GM23338 (cell line): ENCODE measurements at regions not wholly inside any gene's neighbourhood (a gene's known extent, or its start where the extent isn't known, plus 50 kb on each side); places are given as distances from the start of the nearest gene placed in this dataset.

Source experiments
- ATAC-seq: fragments of 200-7000 bp; cut with Tn5 transposase; 3 replicates; pipeline ENCODE4 v1.9.1; 2020
- DNase-seq: peaks from one replicate; pipeline ENCODE4 v3.0.0-alpha.2; 2015; ENCODE audit warnings: low spot score
- H2AFZ ChIP-seq: fragments of 200-600 bp; sonication (generic); 2 replicates; pipeline ENCODE4 v1.8.0; 2016; ENCODE audit warnings: antibody characterized with exemption, mild to moderate bottlenecking, moderate library complexity
- H3F3A ChIP-seq: fragments of 200-600 bp; sonication (generic); replicated peaks from 2 replicates; pipeline ENCODE4 v1.8.0; 2017; ENCODE audit warnings: antibody characterized with exemption, mixed run types, low read depth
- H3K27ac ChIP-seq: fragments of 200-600 bp; sonication (generic); 2 replicates; pipeline ENCODE4 v1.6.1; 2016; ENCODE audit warnings: low read depth
- H3K27me3 ChIP-seq: fragments of 200-600 bp; sonication (generic); 2 replicates; pipeline ENCODE4 v1.8.0; 2016; ENCODE audit warnings: mild to moderate bottlenecking, mixed run types, moderate library complexity; ENCODE audit not compliant: insufficient read depth
- H3K36me3 ChIP-seq: fragments of 200-600 bp; sonication (generic); 2 replicates; pipeline ENCODE4 v1.8.0; 2016; ENCODE audit warnings: mild to moderate bottlenecking; ENCODE audit not compliant: insufficient read depth
- H3K4me1 ChIP-seq: fragments of 200-600 bp; sonication (generic); 2 replicates; pipeline ENCODE4 v1.8.0; 2016; ENCODE audit warnings: mild to moderate bottlenecking, moderate library complexity; ENCODE audit not compliant: insufficient read depth
- H3K4me2 ChIP-seq: fragments of 200-600 bp; sonication (generic); 2 replicates; pipeline ENCODE4 v1.7.1; 2017; ENCODE audit warnings: mixed run types
- H3K4me3 ChIP-seq: fragments of 200-600 bp; sonication (generic); 2 replicates; pipeline ENCODE4 v1.6.1; 2016; ENCODE audit warnings: mixed run types
- H3K79me2 ChIP-seq: fragments of 200-600 bp; sonication (generic); replicated peaks from 2 replicates; pipeline ENCODE4 v1.8.0; 2017; ENCODE audit warnings: mild to moderate bottlenecking; ENCODE audit not compliant: insufficient read depth
- H3K9me2 ChIP-seq: fragments of 200-600 bp; sonication (generic); 2 replicates; pipeline ENCODE4 v1.8.0; 2017; ENCODE audit not compliant: insufficient read depth
- H4K20me1 ChIP-seq: fragments of 200-600 bp; sonication (generic); replicated peaks from 2 replicates; pipeline ENCODE4 v1.8.0; 2017; ENCODE audit warnings: mild to moderate bottlenecking; ENCODE audit not compliant: insufficient read depth
- H3K27ac Mint-ChIP-seq: 2 replicates; pipeline ENCODE4 v1.8.0; 2020; ENCODE audit warnings: inconsistent platforms, mild to moderate bottlenecking, moderate library complexity, mixed read lengths
- H3K27me3 Mint-ChIP-seq: 3 replicates; pipeline ENCODE4 v1.8.0; 2022; ENCODE audit warnings: low read depth, mild to moderate bottlenecking, moderate library complexity, mixed read lengths, inconsistent platforms; ENCODE audit not compliant: insufficient read depth, poor library complexity
- H3K36me3 Mint-ChIP-seq: 3 replicates; pipeline ENCODE4 v1.8.0; 2021; ENCODE audit warnings: low read depth, mild to moderate bottlenecking, inconsistent platforms, moderate library complexity, mixed read lengths
- H3K4me1 Mint-ChIP-seq: 3 replicates; pipeline ENCODE4 v1.8.0; 2020; ENCODE audit warnings: mild to moderate bottlenecking, inconsistent platforms, mixed read lengths
- H3K4me3 Mint-ChIP-seq: 3 replicates; pipeline ENCODE4 v1.8.0; 2021; ENCODE audit warnings: moderate library complexity, mild to moderate bottlenecking, inconsistent platforms, mixed read lengths
- H3K9me3 Mint-ChIP-seq: 3 replicates; pipeline ENCODE4 v1.8.0; 2020; ENCODE audit warnings: moderate library complexity, mild to moderate bottlenecking, inconsistent platforms, mixed read lengths
- POLR2AphosphoS5 ChIP-seq: IDR thresholded peaks from 2 replicates; pipeline ENCODE4 v1.6.1; 2016; ENCODE audit warnings: antibody characterized with exemption, low read depth
- ZNF331 ChIP-seq: fragments of 250-450 bp; sonication (Bioruptor Pico); IDR thresholded peaks from 2 replicates; pipeline ENCODE4 v1.5.0; 2020; ENCODE audit warnings: low read depth, mild to moderate bottlenecking, moderate library complexity
- ZNF462 ChIP-seq: fragments of 250-450 bp; sonication (Bioruptor Pico); IDR thresholded peaks from 2 replicates; pipeline ENCODE4 v1.5.0; 2020; ENCODE audit warnings: mild to moderate bottlenecking, moderate library complexity
- TF ChIP-seq, protein P1 (sequence below): IDR thresholded peaks from one replicate; pipeline ENCODE4 v1.6.1; 2018; ENCODE audit warnings: antibody characterized with exemption; ENCODE audit not compliant: unreplicated experiment

DNA sequence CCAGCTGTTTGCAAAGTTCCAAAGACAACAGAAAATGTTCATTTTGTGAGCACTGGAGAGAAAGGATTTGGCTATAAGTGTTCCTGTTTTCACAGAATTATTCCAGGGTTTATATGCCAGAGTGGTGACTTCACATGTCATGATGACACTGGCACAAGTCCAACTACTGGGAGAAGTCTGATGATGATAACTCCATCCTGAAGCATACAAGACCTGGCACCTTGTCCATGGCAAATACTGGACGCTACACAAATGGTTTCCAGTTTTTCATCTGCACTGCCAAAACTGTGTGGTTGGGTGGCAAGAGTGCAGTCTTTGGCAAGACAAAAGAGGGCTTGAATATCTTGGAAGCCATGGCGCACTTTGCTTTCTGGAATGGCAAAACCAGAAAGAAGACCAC is 385.0 kb downstream of the CDH11 start:
- ATAC-seq: no peak

More for the DNA sequence above, 385.0 kb downstream of the CDH11 start:
- Histone ChIP-seq H3F3A (no peaks in the 10 kb centered on the region), H3K27ac (no peak overlapping the region), H3K4me3 (no peak overlapping the region), H4K20me1 (no peaks in the 10 kb centered on the region), H3K36me3 (no peaks in the 10 kb centered on the region), H2AFZ (no peak overlapping the region), H3K4me2 (no peak overlapping the region), H3K9me2 (peaks cover 10% of the 10 kb centered on the region; the same call in 1 of the 2 replicates), H3K27me3 (no peaks in the 10 kb centered on the region), H3K79me2 (no peaks in the 10 kb centered on the region), H3K4me1 (no peaks in the 10 kb centered on the region)
- H3K4me1 Mint-ChIP-seq: no peaks in the 10 kb centered on the region
- no peak overlapping the region for H3K27ac Mint-ChIP-seq
- H3K36me3 Mint-ChIP-seq: no peaks in the 10 kb centered on the region
- no peak for DNase-seq
- TF ChIP-seq, protein P1, sequence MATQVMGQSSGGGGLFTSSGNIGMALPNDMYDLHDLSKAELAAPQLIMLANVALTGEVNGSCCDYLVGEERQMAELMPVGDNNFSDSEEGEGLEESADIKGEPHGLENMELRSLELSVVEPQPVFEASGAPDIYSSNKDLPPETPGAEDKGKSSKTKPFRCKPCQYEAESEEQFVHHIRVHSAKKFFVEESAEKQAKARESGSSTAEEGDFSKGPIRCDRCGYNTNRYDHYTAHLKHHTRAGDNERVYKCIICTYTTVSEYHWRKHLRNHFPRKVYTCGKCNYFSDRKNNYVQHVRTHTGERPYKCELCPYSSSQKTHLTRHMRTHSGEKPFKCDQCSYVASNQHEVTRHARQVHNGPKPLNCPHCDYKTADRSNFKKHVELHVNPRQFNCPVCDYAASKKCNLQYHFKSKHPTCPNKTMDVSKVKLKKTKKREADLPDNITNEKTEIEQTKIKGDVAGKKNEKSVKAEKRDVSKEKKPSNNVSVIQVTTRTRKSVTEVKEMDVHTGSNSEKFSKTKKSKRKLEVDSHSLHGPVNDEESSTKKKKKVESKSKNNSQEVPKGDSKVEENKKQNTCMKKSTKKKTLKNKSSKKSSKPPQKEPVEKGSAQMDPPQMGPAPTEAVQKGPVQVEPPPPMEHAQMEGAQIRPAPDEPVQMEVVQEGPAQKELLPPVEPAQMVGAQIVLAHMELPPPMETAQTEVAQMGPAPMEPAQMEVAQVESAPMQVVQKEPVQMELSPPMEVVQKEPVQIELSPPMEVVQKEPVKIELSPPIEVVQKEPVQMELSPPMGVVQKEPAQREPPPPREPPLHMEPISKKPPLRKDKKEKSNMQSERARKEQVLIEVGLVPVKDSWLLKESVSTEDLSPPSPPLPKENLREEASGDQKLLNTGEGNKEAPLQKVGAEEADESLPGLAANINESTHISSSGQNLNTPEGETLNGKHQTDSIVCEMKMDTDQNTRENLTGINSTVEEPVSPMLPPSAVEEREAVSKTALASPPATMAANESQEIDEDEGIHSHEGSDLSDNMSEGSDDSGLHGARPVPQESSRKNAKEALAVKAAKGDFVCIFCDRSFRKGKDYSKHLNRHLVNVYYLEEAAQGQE: no peak
- TF ChIP-seq ZNF331 (CRISPR knock-in tag) (no peak), POLR2AphosphoS5 (no peak), ZNF462 (CRISPR knock-in tag) (no peak)
- 0 out of 3 replicates have a peak, but pooled peaks cover 4% of the 10 kb centered on the region for H3K9me3 Mint-ChIP-seq
- H3K27me3 Mint-ChIP-seq: no peaks in the 10 kb centered on the region
- no peak overlapping the region for H3K4me3 Mint-ChIP-seq
